GM18951 (cell line): ENCODE measurements at regions not wholly inside any gene's neighbourhood (a gene's known extent, or its start where the extent isn't known, plus 50 kb on each side); places are given as distances from the start of the nearest gene placed in this dataset.

Source experiments
- POLR2A ChIP-seq: IDR thresholded peaks from 4 replicates; pipeline ENCODE4 v1.6.1; 2011; ENCODE audit warnings: mild to moderate bottlenecking; ENCODE audit not compliant: insufficient read length, insufficient read depth; ENCODE audit errors: extremely low read depth
- in situ Hi-C: fragments of 300-500 bp; cut with MboI; formaldehyde crosslinking; loops from one replicate; pipeline ENCODE4 v1.12.0; 2022; ENCODE audit warnings: low sequenced_read_pairs, mixed read lengths, inconsistent platforms; ENCODE audit not compliant: unreplicated experiment

- TF ChIP-seq POLR2A, result no peak
- in situ Hi-C loops, result no loop called here
Measured at GRCh38 chr3:79947957-79948356, 180.2 kb upstream of the ROBO1 start.

- no peak for TF ChIP-seq POLR2A
- in situ Hi-C loops, result no loop called here
Measured at GRCh38 chr3:79947469-79947868, 179.7 kb upstream of the ROBO1 start.

- in situ Hi-C loops, result no loop called here
- TF ChIP-seq POLR2A, result no peak
Measured at GRCh38 chr3:79937567-79937966, 169.8 kb upstream of the ROBO1 start.

- in situ Hi-C loops, result no loop called here
- no peak for TF ChIP-seq POLR2A
Measured at GRCh38 chr3:79930196-79930595, 162.4 kb upstream of the ROBO1 start.

GRCh38 chr3:79928687-79929408 lies 161.1 kb upstream of the ROBO1 start:
- in situ Hi-C loops, result no loop called here
- TF ChIP-seq POLR2A, result no peak

- in situ Hi-C loops, result no loop called here
- TF ChIP-seq POLR2A, result no peak
Measured at GRCh38 chr3:79926522-79926921, 158.7 kb upstream of the ROBO1 start.

GRCh38 chr3:79922633-79923032 lies 154.8 kb upstream of the ROBO1 start:
- in situ Hi-C loops, result no loop called here
- no peak for TF ChIP-seq POLR2A

GRCh38 chr3:79917561-79917960 lies 149.8 kb upstream of the ROBO1 start:
- in situ Hi-C loops, result no loop called here
- no peak for TF ChIP-seq POLR2A

GRCh38 chr3:79910337-79910736 lies 142.5 kb upstream of the ROBO1 start:
- TF ChIP-seq POLR2A, result no peak
- in situ Hi-C loops, result no loop called here

- TF ChIP-seq POLR2A, result no peak
- in situ Hi-C loops, result no loop called here
Measured at GRCh38 chr3:79906106-79906505, 138.3 kb upstream of the ROBO1 start.

- TF ChIP-seq POLR2A, result no peak
- in situ Hi-C loops, result no loop called here
Measured at GRCh38 chr3:79902151-79902550, 134.4 kb upstream of the ROBO1 start.

GRCh38 chr3:79898907-79899306 lies 131.1 kb upstream of the ROBO1 start:
- no peak for TF ChIP-seq POLR2A
- in situ Hi-C loops, result no loop called here

GRCh38 chr3:79896086-79896485 lies 128.3 kb upstream of the ROBO1 start:
- TF ChIP-seq POLR2A, result no peak
- in situ Hi-C loops, result no loop called here

- in situ Hi-C loops, result no loop called here
- TF ChIP-seq POLR2A, result no peak
Measured at GRCh38 chr3:79887213-79887612, 119.4 kb upstream of the ROBO1 start.

GRCh38 chr3:79886204-79886603 lies 118.4 kb upstream of the ROBO1 start:
- no peak for TF ChIP-seq POLR2A
- in situ Hi-C loops, result no loop called here

GRCh38 chr3:79885407-79885806 lies 117.6 kb upstream of the ROBO1 start:
- in situ Hi-C loops, result no loop called here
- no peak for TF ChIP-seq POLR2A
